Stimulated activated CD4-positive, alpha-beta T cell treated with anti-CD3 and anti-CD28 coated beads, TNF-alpha, amount 100 ng/mL, for 48 hours (primary cell): ENCODE measurements at regions not wholly inside any gene's neighbourhood (a gene's known extent, or its start where the extent isn't known, plus 50 kb on each side); places are given as distances from the start of the nearest gene placed in this dataset.

Source experiments
- DNase-seq, 3 donors: peaks; one replicate each; pipeline ENCODE4 v3.0.0-alpha.2; 2020; ENCODE audit warnings: low read depth in 3 of 3

GRCh38 chr2:82526277-82526676 lies 1932.8 kb downstream of the SUCLG1 start:
- DNase-seq, result no peak

GRCh38 chr2:82525744-82526143 lies 1933.3 kb downstream of the SUCLG1 start:
- DNase-seq, result no peak

GRCh38 chr2:82524826-82525225 lies 1934.3 kb downstream of the SUCLG1 start:
- DNase-seq, result no peak

GRCh38 chr2:82511894-82512293 lies 1947.2 kb downstream of the SUCLG1 start:
- DNase-seq, result no peak

GRCh38 chr2:82508702-82509101 lies 1950.4 kb downstream of the SUCLG1 start:
- DNase-seq, result no peak

GRCh38 chr2:82507657-82508056 lies 1951.4 kb downstream of the SUCLG1 start:
- DNase-seq, result no peak

- DNase-seq, result no peak
Measured at GRCh38 chr2:82501217-82501616, 1957.9 kb downstream of the SUCLG1 start.

- no peak for DNase-seq
Measured at GRCh38 chr2:82498777-82499443, 1960.2 kb downstream of the SUCLG1 start.

- no peak for DNase-seq
Measured at GRCh38 chr2:82494739-82495138, 1964.3 kb downstream of the SUCLG1 start.

- DNase-seq, result no peak
Measured at GRCh38 chr2:82491591-82491990, 1967.5 kb downstream of the SUCLG1 start.

- DNase-seq, result no peak
Measured at GRCh38 chr2:82487354-82487753, 1971.7 kb downstream of the SUCLG1 start.

GRCh38 chr2:82485701-82486100 lies 1973.4 kb downstream of the SUCLG1 start:
- DNase-seq, result no peak

- DNase-seq, result no peak
Measured at GRCh38 chr2:82481207-82481606, 1977.9 kb downstream of the SUCLG1 start.

- no peak for DNase-seq
Measured at GRCh38 chr2:82478641-82479040, 1980.4 kb downstream of the SUCLG1 start.

- DNase-seq, result no peak
Measured at GRCh38 chr2:82476094-82476493, 1983.0 kb downstream of the SUCLG1 start.

GRCh38 chr2:82428251-82428650 lies 2030.8 kb downstream of the SUCLG1 start:
- DNase-seq, result no peak

GRCh38 chr2:82412021-82412420 lies 2047.1 kb downstream of the SUCLG1 start:
- DNase-seq, result no peak

- DNase-seq, result no peak
Measured at GRCh38 chr2:82411071-82411470, 2048.0 kb downstream of the SUCLG1 start.

GRCh38 chr2:82395531-82395930 lies 2063.5 kb downstream of the SUCLG1 start:
- DNase-seq, result no peak

GRCh38 chr2:82391386-82391785 lies 2067.7 kb downstream of the SUCLG1 start:
- DNase-seq, result no peak

GRCh38 chr2:82355622-82356021 lies 2051.1 kb upstream of the LRRTM1 start:
- DNase-seq, result no peak

GRCh38 chr2:82345910-82346309 lies 2041.4 kb upstream of the LRRTM1 start:
- no peak for DNase-seq

- no peak for DNase-seq
Measured at GRCh38 chr2:82344670-82345069, 2040.1 kb upstream of the LRRTM1 start.

- DNase-seq, result no peak
Measured at GRCh38 chr2:82342356-82342755, 2037.8 kb upstream of the LRRTM1 start.
